ENCODE measurements at regions not wholly inside any gene's neighbourhood (a gene's known extent, or its start where the extent isn't known, plus 50 kb on each side); places are given as distances from the start of the nearest gene placed in this dataset.

DNA sequence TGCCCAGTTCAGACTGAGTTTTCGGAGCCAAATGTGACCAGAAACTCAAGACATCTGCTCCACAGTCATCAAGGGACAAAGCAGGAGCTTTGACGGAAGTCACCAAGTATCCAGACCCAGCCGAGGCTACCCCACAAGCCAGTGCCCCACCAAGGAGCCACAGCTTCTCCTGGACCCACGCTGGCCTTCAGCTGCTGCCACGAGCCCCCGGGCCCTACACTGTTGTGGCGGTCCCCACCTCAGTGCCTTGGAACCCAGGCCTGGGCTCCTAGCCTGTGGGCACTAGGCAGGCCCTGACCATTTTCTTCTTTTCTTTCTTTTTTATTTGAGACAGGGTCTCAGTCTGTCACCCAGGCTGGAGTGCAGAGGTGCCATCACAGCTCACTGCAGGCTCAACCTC, 82.1 kb upstream of the NKX1-1 start:
- no peak for DNase-seq
- Histone ChIP-seq H3K36me3 (replicated peaks in 1 of 2) (no peaks in the 10 kb centered on the region), H3K27me3 (peaks cover 40% of the 10 kb centered on the region), H3K9me3 (replicated peaks in 1 of 3) (peaks cover 0 to 6% (median 0%) of the 10 kb centered on the region in 3 donors), H3K4me3 (no peak overlapping the region), H3K4me1 (replicated peaks in 1 of 2) (no peaks in the 10 kb centered on the region), H3K27ac (no peak overlapping the region)
- WGBS, 4 donors: 72 to 88% (median 84%) methylated on average over 5 to 7 of the region's 7 CpGs
- no peak for TF ChIP-seq POLR2A (IDR thresholded peaks at IDR 0.05)
- TF ChIP-seq, protein P1, sequence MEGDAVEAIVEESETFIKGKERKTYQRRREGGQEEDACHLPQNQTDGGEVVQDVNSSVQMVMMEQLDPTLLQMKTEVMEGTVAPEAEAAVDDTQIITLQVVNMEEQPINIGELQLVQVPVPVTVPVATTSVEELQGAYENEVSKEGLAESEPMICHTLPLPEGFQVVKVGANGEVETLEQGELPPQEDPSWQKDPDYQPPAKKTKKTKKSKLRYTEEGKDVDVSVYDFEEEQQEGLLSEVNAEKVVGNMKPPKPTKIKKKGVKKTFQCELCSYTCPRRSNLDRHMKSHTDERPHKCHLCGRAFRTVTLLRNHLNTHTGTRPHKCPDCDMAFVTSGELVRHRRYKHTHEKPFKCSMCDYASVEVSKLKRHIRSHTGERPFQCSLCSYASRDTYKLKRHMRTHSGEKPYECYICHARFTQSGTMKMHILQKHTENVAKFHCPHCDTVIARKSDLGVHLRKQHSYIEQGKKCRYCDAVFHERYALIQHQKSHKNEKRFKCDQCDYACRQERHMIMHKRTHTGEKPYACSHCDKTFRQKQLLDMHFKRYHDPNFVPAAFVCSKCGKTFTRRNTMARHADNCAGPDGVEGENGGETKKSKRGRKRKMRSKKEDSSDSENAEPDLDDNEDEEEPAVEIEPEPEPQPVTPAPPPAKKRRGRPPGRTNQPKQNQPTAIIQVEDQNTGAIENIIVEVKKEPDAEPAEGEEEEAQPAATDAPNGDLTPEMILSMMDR (IDR thresholded peaks at IDR 0.05): no peak
- intact Hi-C loops (cut with DNase I): no loop called here

DNA sequence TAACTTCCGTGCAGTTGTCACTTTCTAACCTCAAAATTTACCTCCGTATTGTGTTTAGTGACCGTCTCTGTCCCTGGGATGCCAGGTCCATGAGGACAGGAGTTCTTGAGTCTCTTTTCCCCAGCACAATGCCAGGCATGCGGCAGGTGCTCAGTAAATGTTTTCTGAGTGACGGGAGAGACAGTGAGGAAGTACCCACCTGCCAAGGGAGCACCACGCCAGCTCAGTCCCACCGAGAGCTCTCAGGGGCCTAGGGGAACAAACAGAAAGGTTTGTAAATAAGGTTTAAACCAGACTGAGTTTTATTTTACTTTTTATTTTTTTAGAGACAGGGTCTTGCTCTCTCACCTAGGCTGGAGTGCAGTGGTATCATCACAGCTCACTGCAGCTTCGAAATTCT, 81.5 kb upstream of the NKX1-1 start:
- 81 to 88% (median 86%) methylated on average over 8 of the region's 8 CpGs for WGBS, 4 donors
- Histone ChIP-seq H3K36me3 (replicated peaks in 1 of 2) (no peaks in the 10 kb centered on the region), H3K27me3 (peaks cover 40% of the 10 kb centered on the region), H3K4me3 (no peak overlapping the region), H3K27ac (no peak overlapping the region), H3K9me3 (replicated peaks in 1 of 3) (peaks cover 0 to 6% (median 0%) of the 10 kb centered on the region in 3 donors), H3K4me1 (replicated peaks in 1 of 2) (no peaks in the 10 kb centered on the region)
- no peak for DNase-seq
- TF ChIP-seq POLR2A (IDR thresholded peaks at IDR 0.05): no peak
- intact Hi-C loops (cut with DNase I): no loop called here

DNA sequence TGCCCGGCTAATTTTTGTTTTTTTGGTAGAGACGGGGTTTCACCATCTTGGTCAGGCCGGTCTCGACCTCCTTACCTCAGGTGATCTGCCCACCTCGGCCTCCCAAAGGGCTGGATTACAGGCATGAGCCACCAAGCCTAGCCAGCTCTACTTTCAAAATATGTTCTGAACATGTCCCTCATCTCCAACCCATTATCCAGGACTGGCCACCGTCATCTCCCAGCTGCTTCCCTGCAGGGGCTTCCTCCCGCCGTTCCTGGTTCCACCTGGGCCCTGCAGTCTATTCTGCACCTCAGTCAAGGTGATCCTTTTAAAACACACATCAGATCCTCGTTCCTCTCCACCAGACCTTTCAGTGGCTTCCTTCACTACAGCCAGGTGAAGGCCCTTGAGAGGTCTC, 80.9 kb upstream of the NKX1-1 start:
- no peak for TF ChIP-seq POLR2A (IDR thresholded peaks at IDR 0.05)
- TF ChIP-seq, protein P1 (IDR thresholded peaks at IDR 0.05): no peak
- H3K27me3 ChIP-seq: peaks cover 40% of the 10 kb centered on the region
- intact Hi-C loops (cut with DNase I): no loop called here
- 87 to 93% (median 87%) methylated on average over 9 of the region's 9 CpGs for WGBS, 4 donors
- no peaks in the 10 kb centered on the region for H3K4me1 ChIP-seq (replicated peaks in 1 of 2)
- H3K9me3 ChIP-seq (replicated peaks in 1 of 3): peaks cover 0 to 6% (median 0%) of the 10 kb centered on the region in 3 donors
- DNase-seq: no peak
- H3K36me3 ChIP-seq (replicated peaks in 1 of 2): no peaks in the 10 kb centered on the region
- no peak overlapping the region for H3K4me3 ChIP-seq
- no peak overlapping the region for H3K27ac ChIP-seq

DNA sequence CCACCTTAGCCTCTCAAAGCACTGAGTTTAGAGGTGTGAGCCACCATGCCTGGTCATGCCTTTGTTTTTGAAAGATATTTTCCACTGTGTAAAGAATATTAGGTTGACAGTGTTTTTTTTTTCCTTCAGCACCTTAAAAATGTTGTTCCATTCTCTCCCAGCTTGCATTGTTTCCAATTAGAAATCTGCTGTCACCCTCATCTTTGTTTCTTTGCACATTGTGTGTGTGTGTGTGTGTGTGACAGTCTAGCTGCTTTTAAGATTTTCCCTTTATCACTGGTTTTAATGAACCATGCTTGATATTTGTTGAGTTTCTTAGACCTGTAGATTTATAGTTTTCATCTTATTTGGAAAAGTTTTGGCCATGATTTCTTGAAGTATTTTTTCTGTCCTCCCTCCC, 79.0 kb upstream of the NKX1-1 start:
- H3K27me3 ChIP-seq: peaks cover 24% of the 10 kb centered on the region
- no peak for TF ChIP-seq POLR2A (IDR thresholded peaks at IDR 0.05)
- TF ChIP-seq, protein P1 (IDR thresholded peaks at IDR 0.05): no peak
- no peaks in the 10 kb centered on the region for H3K4me1 ChIP-seq (replicated peaks in 1 of 2)
- intact Hi-C loops (cut with DNase I): no loop called here
- H3K27ac ChIP-seq: no peak overlapping the region
- peaks cover 0 to 6% (median 0%) of the 10 kb centered on the region in 3 donors for H3K9me3 ChIP-seq (replicated peaks in 1 of 3)
- no peak for DNase-seq
- H3K4me3 ChIP-seq: no peak overlapping the region
- H3K36me3 ChIP-seq (replicated peaks in 1 of 2): no peaks in the 10 kb centered on the region

DNA sequence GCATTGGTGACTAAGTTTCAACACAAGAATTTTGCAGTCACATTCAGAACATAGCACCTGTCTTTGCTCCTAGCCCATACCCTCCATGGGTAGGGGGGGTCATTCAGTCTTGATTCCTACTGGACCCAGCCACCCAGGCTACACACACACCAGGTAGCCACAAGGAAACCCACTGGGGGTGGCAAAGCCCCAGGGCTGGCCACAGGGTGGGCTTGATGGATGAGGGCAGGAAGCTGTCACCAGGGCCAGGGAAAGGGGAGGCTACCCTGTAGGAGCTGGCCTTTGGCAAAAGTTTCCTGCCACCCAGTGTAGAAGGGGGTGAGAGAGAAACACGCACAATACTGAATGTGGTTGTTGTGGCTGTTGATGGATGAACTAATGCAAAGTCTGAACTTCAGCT, 74.5 kb upstream of the NKX1-1 start:
- intact Hi-C loops (cut with DNase I): no loop called here
- no peak for DNase-seq
- TF ChIP-seq, protein P1 (IDR thresholded peaks at IDR 0.05): no peak
- TF ChIP-seq POLR2A (IDR thresholded peaks at IDR 0.05): no peak
- no peaks in the 10 kb centered on the region for H3K4me1 ChIP-seq (replicated peaks in 1 of 2)
- no peaks in the 10 kb centered on the region for H3K36me3 ChIP-seq (replicated peaks in 1 of 2)
- WGBS, 4 donors: 71 to 94% (median 85%) methylated on average over 1 of the region's 1 CpG
- H3K4me3 ChIP-seq: no peak overlapping the region
- H3K27me3 ChIP-seq: no peaks in the 10 kb centered on the region
- H3K27ac ChIP-seq: no peak overlapping the region
- peaks cover 0 to 2% (median 0%) of the 10 kb centered on the region in 3 donors for H3K9me3 ChIP-seq (replicated peaks in 1 of 3)
